ENCODE measurements at regions not wholly inside any gene's neighbourhood (a gene's known extent, or its start where the extent isn't known, plus 50 kb on each side); places are given as distances from the start of the nearest gene placed in this dataset.

GRCh38 chr2:34069604-34070003, 470.5 kb upstream of the FAM98A start:
- DNase-seq (ENCODE audit: low read depth) = no peak
- TF ChIP-seq, protein P1, sequence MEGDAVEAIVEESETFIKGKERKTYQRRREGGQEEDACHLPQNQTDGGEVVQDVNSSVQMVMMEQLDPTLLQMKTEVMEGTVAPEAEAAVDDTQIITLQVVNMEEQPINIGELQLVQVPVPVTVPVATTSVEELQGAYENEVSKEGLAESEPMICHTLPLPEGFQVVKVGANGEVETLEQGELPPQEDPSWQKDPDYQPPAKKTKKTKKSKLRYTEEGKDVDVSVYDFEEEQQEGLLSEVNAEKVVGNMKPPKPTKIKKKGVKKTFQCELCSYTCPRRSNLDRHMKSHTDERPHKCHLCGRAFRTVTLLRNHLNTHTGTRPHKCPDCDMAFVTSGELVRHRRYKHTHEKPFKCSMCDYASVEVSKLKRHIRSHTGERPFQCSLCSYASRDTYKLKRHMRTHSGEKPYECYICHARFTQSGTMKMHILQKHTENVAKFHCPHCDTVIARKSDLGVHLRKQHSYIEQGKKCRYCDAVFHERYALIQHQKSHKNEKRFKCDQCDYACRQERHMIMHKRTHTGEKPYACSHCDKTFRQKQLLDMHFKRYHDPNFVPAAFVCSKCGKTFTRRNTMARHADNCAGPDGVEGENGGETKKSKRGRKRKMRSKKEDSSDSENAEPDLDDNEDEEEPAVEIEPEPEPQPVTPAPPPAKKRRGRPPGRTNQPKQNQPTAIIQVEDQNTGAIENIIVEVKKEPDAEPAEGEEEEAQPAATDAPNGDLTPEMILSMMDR (conservative IDR thresholded peaks at IDR 0.05; ENCODE audit: low read length) = no peak
- H3K4me3 ChIP-seq (ENCODE audit: low read length) = no peak overlapping the region

GRCh38 chr2:34050413-34050812, 451.3 kb upstream of the FAM98A start:
- DNase-seq (ENCODE audit: low read depth) = no peak
- H3K4me3 ChIP-seq (ENCODE audit: low read length) = no peak overlapping the region
- TF ChIP-seq, protein P1 (conservative IDR thresholded peaks at IDR 0.05; ENCODE audit: low read length) = no peak

- no peak for DNase-seq (ENCODE audit: low read depth)
- H3K4me3 ChIP-seq (ENCODE audit: low read length) = no peak overlapping the region
- TF ChIP-seq, protein P1 (conservative IDR thresholded peaks at IDR 0.05; ENCODE audit: low read length) = no peak
Observed at GRCh38 chr2:34045101-34045655, 446.1 kb upstream of the FAM98A start.

DNA sequence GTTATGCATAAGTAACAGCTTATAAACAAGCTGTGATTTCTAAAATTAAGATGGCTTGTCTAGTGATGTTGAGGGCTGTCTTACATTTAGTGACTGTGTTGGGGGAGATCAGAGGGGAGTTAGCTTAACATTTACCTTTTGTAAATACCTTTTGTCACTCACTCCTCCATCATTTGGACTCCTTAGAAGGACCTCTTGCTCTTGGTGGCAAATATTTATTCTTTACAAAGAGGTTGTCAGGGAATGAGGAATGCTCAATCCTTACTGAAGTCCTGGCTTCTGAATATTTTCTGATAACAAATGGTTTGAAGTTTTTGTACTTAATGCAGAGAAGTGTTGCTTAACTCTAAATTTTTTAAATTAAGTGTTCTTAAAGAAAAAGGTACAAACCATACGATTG, 438.8 kb upstream of the FAM98A start:
- TF ChIP-seq, protein P1 (conservative IDR thresholded peaks at IDR 0.05; ENCODE audit: low read length) = no peak
- no peak overlapping the region for H3K4me3 ChIP-seq (ENCODE audit: low read length)
- no peak for DNase-seq (ENCODE audit: low read depth)

DNA sequence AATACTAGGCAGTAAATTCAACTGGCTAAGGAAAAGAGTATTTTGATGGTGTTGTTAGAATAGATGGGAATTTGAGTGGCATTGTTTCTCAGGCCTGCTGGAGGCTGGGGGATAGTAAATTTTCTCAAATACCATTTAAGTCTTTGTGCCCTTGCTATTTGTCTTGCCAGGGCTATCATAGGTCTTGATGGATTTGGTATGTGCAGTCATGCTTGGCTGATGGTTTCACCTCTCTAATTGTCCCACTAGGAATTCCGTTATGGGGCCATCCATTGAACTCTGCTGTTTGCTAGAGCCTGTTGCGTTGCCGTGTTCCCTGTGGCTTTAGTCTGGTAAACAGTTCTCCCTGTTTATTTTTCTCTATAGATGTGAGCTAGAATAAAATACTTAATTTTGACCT, 438.1 kb upstream of the FAM98A start:
- TF ChIP-seq, protein P1 (conservative IDR thresholded peaks at IDR 0.05; ENCODE audit: low read length) = no peak
- H3K4me3 ChIP-seq (ENCODE audit: low read length) = no peak overlapping the region
- no peak for DNase-seq (ENCODE audit: low read depth)

DNA sequence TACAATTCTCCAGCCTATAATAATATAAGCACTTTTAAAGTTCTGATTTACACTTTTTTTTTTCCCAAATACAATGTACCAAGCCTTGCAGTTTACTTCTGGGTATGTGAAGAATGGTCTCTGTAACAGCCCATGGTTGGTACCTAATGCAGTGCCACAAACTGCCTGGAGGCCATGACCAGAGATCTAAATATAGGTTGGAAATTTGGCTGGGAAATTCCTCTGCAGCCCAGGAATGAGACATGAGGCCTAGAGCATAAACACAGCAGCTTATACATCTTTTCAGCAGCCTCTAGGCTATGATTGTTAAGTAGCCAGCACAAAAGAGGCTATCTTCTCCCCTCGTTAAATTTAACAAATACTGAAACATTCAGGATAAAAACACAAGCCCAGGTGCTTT, 432.0 kb upstream of the FAM98A start:
- TF ChIP-seq, protein P1 (conservative IDR thresholded peaks at IDR 0.05; ENCODE audit: low read length) = no peak
- no peak for DNase-seq (ENCODE audit: low read depth)
- no peak overlapping the region for H3K4me3 ChIP-seq (ENCODE audit: low read length)

DNA sequence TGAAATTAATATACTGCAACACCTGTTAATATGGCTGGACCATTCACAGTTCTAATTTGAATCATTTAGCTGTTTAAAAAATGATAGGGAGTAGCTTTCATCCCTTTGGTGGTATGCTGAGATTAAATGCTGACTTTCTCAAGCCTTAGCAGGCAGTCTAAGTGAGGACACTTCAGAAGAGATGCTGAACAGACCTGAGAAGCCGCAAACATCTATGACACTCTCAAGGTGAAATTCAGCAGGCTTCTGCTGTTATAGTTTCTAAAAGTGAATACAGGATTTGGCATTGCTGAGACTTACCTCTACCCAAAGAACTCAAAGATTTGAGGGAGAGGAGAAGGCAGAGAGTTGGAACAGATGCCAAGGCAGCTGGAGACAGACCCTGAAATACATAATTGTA, 431.2 kb upstream of the FAM98A start:
- DNase-seq (ENCODE audit: low read depth) = no peak
- no peak overlapping the region for H3K4me3 ChIP-seq (ENCODE audit: low read length)
- TF ChIP-seq, protein P1 (conservative IDR thresholded peaks at IDR 0.05; ENCODE audit: low read length) = no peak

Data from AG10803 (cell line).